Dedifferentiated amniotic fluid mesenchymal stem cell (primary cell): ENCODE measurements at regions not wholly inside any gene's neighbourhood (a gene's known extent, or its start where the extent isn't known, plus 50 kb on each side); places are given as distances from the start of the nearest gene placed in this dataset.
A peak's percentile ranks its signal among the peaks of the same experiment; 100 is the strongest.
"Not testable (repeated sequence)": the region's sequence is repeated elsewhere in the genome, so short reads cannot be mapped to it uniquely, and the experiment has no call there.

Source experiments
- DNase-seq: peaks from one replicate; pipeline ENCODE4 v3.0.0-alpha.2; 2016; ENCODE audit errors: extremely low spot score

DNA sequence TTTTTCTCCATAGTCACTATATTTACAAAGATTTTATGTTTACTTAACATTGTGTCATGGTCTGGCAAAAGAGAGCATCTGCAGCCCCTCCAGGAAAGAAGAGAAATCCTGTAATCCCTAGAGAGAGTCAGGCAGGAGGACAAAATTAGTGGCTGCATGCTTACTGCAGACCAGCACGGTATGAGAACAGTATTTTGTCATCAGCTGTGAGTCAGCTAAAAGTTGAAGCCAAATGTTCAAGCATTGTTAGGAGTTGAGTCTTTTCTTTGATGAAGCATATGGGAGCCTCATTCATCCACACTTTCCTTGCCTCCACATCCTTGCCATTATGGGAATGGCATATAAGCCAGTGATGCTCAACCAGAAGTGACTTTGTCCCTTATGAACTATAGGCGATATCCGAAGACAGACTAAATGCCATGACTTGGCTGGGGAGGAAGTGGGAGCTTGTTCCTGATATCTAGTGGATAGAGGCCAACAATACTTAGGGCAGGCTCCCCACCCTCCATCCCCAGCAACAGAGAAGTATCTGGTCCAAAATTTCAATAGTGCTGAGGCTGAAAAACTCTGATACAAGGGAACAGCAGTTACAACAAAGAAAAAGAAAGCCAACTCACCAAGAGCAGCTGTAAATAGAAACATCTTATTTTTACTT lies 112.0 kb upstream of the OR5AK2 start:
- DNase-seq, result no peak

DNA sequence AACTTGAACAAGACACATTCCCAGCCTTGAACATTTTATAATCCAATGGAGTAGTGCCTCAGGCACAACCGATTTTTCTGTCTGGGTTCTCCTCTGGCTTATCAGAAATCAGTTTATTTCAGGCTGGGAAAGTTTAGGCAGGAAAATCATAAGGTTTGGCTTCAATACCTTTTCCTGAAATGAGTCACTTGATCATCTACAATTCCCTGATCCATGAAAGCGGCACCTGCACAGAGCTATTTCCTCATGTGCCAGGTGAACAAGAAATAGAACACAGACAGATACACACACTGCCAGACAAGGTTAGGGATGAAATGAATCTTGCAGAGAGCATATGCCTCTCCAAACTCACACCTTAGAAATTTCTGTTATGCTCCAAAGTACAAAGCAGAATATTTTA lies 106.7 kb upstream of the OR9G4 start:
- DNase-seq, result no peak

DNA sequence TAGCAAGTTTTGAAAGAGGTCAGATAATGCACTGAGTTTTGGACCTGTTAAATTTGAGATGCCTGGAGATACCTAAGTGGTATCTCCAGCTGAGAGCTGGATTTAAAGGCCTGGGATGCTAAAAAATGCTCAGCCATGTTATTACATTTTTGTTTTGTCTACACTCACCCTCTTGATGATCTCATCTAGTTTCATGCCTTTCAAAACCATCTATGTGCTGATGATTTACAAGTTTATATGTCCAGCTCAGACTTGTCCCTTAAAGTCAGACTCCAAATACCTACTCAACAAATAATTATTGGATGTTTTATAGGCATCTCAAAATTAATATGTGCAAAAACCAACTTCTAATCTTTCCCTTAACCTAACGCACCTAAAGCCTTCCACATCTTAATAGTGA lies 103.6 kb upstream of the OR9G4 start:
- no peak for DNase-seq

DNA sequence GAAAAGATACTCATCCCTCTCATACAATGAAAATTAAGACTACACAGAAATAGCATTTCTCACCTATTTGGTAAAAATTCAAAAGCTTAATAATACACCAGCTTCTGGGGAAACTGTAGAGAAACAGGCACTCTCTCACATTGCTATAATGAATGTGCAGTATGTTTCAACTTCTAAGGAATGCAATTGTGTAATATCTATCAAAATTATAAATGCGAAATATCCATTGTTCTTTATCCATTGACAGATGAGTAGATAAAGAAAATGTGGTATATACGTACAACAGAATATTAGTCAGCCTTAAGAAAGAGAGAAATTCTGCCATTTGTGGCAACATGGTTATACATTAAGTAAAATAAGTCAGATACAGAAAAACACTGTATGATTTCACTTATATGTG lies 101.4 kb upstream of the OR9G4 start:
- no peak for DNase-seq

DNA sequence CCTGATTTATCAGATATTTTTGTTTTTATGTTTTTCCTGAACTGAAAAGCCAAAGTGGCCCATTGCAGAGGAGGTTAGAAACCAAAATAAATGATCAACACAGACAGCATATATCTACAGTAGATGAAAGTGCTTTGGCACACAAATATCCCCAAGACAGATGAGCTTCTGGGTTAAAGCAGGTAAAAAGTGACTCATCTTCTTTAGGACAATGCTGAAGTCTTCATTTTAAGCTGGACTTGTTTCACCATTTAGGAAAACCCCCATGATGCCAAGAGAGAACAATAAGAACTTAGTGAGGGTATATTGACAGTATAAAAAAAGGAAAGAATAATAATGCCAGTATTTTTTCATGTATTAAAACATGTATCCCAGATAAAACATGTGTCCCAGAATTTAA lies 100.8 kb upstream of the OR9G4 start:
- no peak for DNase-seq

DNA sequence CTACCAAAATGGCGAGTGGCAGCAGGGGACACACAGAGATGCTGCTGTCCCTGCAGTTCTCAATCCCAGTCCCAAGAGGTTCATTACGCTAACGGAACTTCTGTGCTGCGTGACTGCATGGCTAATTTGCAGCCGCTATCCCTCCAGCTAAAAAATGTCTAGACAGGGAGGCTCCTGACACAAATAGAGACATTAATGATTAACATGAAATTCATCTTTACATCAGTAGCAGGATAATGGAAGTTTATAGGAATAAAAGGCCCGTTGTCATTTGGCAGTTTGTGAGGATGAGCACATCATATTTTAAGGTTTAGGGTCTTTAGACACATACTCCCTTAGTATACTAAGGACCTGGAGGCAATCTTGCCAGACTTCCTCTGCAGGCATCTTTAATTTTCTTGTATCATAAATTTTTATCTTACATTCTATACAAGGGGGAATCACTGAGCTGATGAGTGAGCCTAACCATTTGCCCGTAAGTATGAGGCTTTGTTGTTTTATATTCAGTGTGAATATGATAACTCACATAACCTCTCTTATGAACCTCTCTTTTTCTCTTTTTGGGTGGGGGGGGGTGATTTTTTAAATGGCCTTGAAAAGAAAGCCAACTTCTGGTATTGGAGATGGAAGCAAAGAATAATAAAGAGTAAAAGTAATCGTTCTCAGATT lies 99.8 kb upstream of the OR9G4 start:
- no peak for DNase-seq

DNA sequence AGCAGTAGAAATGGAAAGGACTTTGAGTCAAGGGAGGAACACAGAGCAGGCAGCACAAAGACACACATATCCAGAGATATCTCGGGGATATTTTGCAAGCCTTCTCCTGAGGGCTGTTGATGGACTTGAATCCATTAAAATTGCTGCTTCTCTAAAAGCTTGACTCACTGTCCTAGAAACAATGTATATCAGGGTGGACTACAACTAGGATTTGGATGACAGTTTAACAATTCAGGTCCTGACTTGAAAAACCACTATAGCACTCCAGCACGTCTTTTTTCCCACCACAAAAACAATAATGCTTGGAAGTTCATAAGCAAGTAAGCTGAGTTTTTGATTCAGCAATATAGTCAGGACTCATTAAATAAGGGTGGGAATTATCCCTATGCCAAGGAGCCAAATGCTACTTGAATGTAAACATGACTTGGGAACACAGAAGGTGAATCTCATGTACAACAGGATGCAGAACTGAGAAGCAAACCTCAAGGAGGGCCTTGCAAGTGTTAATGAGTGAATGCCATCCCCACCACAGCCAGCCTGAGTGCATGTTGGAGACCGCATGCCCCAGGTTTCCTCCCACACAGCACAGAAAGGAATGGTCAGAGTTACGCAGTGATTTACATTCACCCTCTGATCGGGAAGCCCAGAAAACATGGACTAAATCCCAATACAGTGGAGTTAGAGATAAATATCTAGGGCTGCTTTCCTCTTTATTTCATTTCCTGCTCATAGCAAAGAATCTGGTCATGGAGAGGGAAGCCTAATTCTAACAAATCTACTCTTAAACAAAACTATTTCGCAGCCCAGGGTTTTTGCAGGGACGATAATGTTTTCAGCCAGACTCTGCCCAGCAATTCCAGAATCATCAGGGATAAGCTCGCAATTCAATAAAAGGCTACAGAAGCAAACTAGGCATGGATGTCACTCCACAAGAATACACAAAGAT lies 98.4 kb upstream of the OR9G4 start:
- no peak for DNase-seq

DNA sequence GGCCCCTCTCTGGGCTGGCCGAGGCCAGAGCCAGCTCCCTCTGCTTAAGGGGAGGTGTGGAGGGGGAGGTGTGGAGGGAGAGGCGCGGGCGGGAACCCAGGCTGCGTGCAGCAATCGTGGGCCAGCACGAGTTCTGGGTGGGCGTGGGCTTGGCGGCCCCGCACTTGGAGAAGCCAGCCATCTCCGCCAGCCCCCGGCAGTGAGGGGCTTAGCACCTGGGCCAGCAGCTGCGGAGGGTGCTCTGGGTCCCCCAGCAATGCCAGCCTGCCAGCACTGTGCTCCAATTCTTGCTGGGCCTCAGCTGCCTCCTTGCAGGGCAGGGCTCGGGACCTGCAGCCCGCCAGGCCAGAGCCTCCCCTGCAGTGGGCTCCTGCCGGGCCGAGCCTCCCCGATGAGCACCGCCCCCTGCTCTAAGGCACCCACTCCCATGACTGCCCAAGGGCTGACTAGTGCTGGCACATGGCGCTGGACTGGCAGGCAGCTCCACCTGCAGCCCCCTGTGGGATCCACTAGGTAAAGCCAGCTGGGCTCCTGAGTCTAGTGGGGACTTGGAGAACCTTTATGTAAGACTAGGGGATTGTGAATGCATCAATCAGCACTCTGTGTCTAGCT lies 96.7 kb upstream of the OR9G4 start:
- no peak for DNase-seq

DNA sequence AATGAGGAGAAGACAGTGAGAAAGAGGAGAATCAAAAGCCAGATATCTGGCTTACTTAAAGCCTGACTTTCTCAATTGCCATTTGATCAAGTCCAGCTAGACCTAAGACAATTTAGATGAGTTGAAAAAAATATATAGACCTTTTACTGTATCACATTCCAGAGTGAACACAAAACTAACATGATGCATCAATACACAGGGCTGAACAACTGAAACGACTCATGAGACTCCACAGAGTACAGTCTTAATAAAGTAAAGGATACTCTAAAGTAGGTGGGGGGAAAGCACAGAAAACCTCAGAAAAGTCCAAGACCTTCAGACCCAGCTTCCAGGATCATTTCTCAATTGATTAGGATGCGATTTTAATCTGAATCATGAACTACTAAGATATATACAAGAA lies 95.3 kb upstream of the OR9G4 start:
- DNase-seq, result no peak

DNA sequence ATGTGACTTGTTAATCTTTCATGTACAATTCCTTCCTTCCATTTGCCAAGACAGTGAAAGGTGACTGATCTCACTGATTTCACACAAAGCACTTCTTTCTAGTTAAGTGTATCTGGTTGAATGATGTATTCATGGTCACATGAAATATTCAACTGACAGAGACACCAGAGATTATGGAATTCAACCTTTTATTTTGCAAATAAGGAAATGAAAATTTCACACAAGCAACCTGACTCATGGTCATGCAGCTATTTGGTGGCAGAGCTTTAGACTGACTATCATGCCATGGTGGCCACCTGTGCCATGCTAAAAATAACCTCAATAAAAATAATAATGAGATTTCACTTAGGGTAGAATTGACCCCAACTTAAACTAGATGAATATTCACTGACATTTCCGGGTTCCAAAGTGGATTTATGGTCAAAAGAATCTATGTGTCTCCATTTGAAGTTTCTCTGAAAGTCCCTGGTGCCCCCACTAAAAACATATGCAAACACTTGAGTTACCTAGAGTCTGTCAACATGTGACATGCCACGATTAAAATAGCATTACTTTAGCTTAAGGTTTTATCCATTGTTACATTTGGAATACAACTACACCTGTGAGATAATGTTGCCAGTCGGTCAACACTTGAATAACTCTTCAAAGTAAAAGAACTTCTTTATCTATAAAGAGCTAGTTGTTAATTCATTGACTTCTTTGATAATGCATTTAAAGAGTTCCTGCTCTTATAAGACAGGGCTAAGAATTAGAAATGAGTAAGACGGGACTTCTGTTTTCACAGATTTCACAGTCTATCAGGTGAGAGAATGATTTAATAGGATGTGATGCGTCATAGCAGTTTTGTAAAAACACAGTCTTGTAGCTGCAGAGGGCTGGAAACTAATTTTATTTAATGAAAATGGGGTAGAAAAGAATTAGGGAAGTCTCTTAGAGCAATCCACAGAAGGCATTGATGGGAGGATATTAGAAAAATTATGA lies 94.6 kb upstream of the OR9G4 start:
- DNase-seq, result no peak

DNA sequence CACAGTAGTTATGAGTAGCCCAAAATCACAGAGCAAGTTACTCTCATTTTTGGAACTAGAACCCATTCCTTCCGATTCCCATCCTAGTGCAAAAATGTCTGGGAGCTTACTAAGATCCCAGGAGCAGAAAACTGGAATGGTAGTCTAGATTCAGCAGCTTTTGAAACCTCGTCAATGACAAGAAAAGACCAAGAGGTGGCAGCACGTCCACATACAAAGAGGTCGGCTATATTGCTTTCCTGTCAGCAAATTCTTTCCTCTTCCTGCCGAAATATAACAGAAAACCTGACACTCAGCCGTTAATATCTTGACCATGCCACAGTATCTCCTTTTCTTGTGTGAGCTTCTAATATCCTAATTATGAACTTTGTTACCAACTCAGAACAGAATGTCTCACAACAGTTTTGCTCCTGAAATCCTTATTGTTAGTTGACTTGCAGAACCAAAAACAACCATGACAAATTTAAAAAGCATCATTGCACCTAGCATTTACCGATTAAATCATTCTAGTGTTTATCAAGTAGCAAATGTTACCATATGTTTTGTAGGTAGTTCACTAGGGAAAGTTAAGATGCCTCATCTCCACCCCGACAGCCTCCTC lies 92.8 kb upstream of the OR9G4 start:
- peak; percentile 73 for DNase-seq

DNA sequence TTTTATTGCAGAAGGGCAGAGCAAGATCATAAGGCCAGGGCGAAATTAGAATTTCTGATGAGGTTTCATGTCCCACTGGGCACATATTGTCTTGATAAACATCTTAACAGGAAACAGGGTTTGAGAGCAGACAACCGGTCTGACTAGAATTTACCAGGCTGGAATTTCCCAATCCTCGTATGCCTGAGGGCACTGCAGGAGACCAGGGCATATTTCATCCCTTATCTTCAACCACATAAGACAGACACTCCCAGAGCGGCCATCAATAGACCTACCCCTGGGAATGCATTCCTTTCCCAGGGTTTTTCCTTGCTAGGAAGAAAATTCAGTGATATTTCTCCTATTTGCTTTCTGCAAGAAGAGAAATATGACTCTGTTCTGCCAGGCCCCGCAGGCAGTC lies 78.9 kb upstream of the OR9G4 start:
- DNase-seq, result not testable (repeated sequence)

DNA sequence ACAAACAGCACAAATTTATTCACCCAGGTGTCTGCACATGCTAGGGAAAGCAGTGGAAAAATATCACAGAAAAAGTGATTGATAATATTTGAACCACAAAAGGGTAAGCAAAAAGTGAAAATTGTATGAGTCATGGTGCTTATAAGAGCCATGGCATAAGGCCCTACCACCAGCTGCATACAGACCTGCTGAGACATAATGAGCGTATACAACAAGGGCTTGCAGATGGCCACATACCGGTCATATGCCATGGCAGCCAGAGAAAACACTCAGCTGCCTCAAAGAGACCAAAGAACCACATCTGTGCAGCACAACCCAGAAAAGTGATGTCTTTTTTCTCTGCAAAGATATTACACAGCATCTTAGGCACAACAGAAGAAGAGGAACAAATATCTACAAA lies 71.4 kb upstream of the OR9G4 start:
- no peak for DNase-seq

DNA sequence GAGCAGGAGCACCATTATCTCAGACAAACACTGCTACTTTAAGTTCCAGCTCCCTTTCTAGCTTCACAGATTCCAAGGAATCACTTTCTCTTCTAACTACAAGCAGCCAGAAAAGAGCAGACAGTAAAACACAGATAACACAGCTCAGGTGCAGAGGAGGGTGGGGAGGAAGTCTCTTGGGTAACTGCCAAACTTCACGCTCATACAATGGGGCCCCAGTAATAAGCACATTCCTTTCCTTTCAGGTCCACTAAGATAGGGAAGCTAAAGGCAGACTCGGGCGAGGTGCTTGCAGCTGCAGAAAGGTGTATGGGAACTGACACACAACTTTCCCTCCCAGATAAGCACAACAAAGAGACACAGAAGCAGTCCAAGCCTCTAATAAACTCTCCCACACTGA lies 69.2 kb upstream of the OR9G4 start:
- DNase-seq, result no peak

DNA sequence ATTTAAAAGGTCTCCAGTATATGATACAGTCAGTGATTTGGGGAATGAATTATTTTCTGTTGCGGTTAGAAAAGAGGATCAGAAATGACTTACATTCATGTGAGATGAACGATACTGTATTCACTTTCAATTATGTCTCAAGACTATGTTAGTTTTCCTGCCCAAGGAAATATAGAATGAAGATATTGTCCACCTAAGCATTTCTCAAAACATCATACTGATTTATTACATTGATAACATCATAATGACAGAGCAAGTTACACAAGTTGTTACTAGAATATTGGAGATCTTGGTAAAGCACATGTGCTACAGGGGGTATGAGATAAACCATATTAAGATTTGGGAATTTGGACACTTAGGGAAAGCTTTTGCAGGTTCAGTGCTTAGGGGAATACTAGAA lies 67.8 kb upstream of the OR9G4 start:
- DNase-seq, result no peak

DNA sequence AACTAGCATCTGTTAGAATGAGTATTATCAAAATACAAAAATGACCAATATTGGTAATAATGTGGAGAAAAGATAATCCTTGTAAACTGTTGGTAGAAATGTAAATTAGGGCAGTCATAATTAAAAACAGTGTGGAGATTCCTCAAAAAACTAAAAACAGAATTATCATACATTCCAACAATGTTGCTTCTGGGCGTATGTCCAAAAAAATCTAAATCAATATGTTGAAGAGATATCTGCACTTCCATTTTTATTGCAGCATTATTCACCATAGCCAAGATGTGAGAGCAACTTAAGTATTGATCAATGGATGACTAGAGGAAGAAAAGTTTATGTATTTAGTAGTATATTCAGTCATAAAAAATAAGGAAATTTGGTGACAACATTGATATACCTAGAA lies 59.8 kb upstream of the OR9G4 start:
- no peak for DNase-seq

DNA sequence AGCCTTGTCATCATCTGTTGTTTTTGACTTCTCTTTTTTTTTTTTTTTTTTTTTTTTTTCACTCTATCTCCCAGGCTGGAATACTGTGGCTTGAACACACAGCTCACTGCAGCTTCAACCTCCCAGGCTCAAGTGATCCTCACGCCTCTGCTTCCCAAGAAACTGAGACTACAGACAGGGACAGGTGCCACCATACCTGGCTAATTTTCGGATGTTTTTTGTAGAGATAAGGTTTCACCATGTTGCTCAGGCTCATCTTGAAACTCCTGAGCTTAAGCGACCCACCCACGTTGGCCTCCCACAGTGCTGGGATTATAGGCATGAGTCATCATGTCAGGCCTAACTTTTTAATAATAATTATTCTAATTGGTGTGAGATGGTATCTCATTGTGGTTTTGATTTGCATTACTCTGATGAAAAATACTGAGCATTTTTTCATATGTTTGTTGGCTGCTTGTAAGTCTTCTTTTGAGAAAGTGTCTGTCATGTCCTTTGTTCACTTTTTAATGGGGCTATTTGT lies 51.3 kb upstream of the OR9G4 start:
- DNase-seq, result no peak
